PC-9 (cell line): ENCODE measurements at regions not wholly inside any gene's neighbourhood (a gene's known extent, or its start where the extent isn't known, plus 50 kb on each side); places are given as distances from the start of the nearest gene placed in this dataset.

Experiments used
- CTCF ChIP-seq: fragments of 200-600 bp; sonication (generic); conservative IDR thresholded peaks from 2 replicates; pipeline ENCODE4 v1.6.1; 2017; ENCODE audit warnings: mixed run types, antibody characterized with exemption, mild to moderate bottlenecking, moderate library complexity
- EZH2 ChIP-seq: fragments of 200-600 bp; sonication (generic); IDR thresholded peaks from 2 replicates; pipeline ENCODE4 v1.8.0; 2017; ENCODE audit warnings: antibody characterized with exemption, low read depth

GRCh38 chr1:147824001-147824400 lies 63.6 kb upstream of the GJA5 start:
- TF ChIP-seq CTCF, result no peak
- no peak for TF ChIP-seq EZH2
